Epithelial cell of esophagus (primary cell): ENCODE measurements at regions not wholly inside any gene's neighbourhood (a gene's known extent, or its start where the extent isn't known, plus 50 kb on each side); places are given as distances from the start of the nearest gene placed in this dataset.

Experiments
- DNase-seq: peaks from one replicate; pipeline ENCODE4 v3.0.0; 2010; ENCODE audit warnings: low read depth
- H3K4me3 ChIP-seq: 2 replicates; pipeline ENCODE4 v1.5.1; 2011; ENCODE audit warnings: mild to moderate bottlenecking, low read length, control low read depth
- CTCF ChIP-seq: IDR thresholded peaks from 2 replicates; pipeline ENCODE4 v1.5.1; 2011; ENCODE audit warnings: low read depth, mild to moderate bottlenecking, low read length, control low read depth, inconsistent platforms; ENCODE audit not compliant: insufficient read depth; ENCODE audit errors: missing control alignments

- no peak for DNase-seq
- no peak overlapping the region for H3K4me3 ChIP-seq
- TF ChIP-seq CTCF, result no peak
These were observed 140.6 kb upstream of the CDK6 start for GRCh38 chr7:92976931-92977330.

- no peak overlapping the region for H3K4me3 ChIP-seq
- peak; percentile 43 for DNase-seq
- no peak for TF ChIP-seq CTCF
These were observed 137.6 kb upstream of the CDK6 start for GRCh38 chr7:92973974-92974373.

GRCh38 chr7:92973293-92973731 lies 136.9 kb upstream of the CDK6 start:
- TF ChIP-seq CTCF, result no peak
- no peak for DNase-seq
- no peak overlapping the region for H3K4me3 ChIP-seq

GRCh38 chr7:92972441-92972840 lies 136.1 kb upstream of the CDK6 start:
- no peak overlapping the region for H3K4me3 ChIP-seq
- no peak for DNase-seq
- no peak for TF ChIP-seq CTCF

- TF ChIP-seq CTCF, result no peak
- no peak for DNase-seq
- H3K4me3 ChIP-seq, result no peak overlapping the region
These were observed 132.7 kb upstream of the CDK6 start for GRCh38 chr7:92969061-92969460.

GRCh38 chr7:92968502-92968901 lies 132.1 kb upstream of the CDK6 start:
- no peak overlapping the region for H3K4me3 ChIP-seq
- TF ChIP-seq CTCF, result no peak
- DNase-seq, result peak; percentile 48

GRCh38 chr7:92967238-92967637 lies 130.9 kb upstream of the CDK6 start:
- no peak for DNase-seq
- TF ChIP-seq CTCF, result no peak
- H3K4me3 ChIP-seq, result no peak overlapping the region
